T-helper 2 cell (primary cell): ENCODE measurements at regions not wholly inside any gene's neighbourhood (a gene's known extent, or its start where the extent isn't known, plus 50 kb on each side); places are given as distances from the start of the nearest gene placed in this dataset.
"Not testable (repeated sequence)": the region's sequence is repeated elsewhere in the genome, so short reads cannot be mapped to it uniquely, and the experiment has no call there.

Experiments used
- DNase-seq, 5 experiments: peaks; one replicate each; pipeline versions ENCODE4 v3.0.0 to v3.0.0-alpha.2; 2012 to 2022

DNA sequence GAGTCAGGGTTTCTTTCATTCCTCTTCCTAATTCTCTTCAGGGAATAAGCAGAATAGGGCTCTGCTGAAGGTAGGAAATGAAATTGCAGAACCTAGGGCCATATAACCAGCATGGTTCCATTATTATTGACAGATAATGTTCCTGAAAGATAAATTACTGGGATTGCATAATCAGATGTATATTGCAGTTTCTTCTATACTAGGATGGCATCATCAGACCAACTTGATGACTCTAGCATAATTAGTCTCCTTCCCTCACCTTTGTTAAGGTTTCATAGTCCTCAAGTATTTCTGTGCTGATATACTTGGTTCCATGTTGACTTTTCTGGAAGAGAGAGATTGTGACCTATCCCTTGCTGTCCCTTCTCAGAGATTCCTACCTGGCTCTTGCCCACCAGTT, 492.3 kb upstream of the LCORL start:
- no peak for DNase-seq

DNA sequence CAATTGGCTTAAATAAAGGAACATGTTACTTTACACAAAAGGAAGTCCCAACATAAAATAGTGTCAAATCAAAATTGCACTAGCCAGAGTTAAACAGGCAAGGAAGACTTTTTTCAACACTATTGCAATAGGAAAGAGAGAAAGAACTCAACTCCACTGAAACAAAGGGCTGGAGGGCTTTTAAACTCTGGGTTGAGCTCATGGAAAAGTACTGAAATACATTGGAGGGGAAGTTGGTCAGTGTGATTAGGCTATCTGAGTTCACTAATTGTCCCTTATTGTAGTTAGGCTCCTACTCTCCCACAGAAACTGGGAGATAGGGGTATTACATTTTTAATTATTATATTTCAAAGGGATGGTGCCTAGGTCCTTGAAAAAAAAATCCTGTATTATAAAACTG, 491.2 kb upstream of the LCORL start:
- no peak for DNase-seq

DNA sequence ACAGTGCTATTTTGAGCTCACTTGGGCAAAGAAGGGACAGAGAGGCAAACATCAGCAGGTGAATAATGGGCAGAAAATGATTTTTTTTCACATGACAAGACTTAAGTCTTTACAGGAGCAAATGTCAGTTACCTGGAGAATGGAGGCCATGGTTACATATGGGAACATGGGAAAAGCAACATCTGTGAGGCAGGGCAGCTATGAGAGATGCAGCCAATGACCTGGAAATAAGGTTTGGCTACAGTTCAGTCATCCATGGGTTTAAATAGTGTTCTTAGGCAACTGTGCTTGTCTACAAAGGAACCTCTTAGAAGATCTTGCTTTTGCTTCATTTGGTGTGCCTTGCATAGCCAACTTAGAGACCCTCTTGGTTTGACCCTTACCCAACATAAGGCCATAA, 490.2 kb upstream of the LCORL start:
- no peak for DNase-seq

DNA sequence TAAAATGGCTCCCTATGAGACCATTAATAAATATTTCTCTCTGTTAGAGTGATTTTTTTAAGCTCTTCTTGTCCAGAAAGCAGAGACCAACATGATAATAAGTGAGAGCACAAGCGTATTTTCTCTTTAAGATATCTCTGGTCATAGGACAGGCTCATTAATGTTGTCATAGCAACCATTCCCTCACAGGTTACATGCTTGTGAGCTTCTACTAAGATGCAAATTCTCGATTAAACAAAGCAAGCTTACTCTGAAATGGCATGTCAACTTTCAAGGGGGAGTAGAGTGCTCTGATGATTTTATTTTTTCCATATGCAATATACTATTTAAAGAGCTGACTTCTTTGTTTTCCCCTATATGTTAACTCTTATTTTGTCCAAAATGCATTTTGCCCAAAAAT, 487.2 kb upstream of the LCORL start:
- DNase-seq, result no peak

DNA sequence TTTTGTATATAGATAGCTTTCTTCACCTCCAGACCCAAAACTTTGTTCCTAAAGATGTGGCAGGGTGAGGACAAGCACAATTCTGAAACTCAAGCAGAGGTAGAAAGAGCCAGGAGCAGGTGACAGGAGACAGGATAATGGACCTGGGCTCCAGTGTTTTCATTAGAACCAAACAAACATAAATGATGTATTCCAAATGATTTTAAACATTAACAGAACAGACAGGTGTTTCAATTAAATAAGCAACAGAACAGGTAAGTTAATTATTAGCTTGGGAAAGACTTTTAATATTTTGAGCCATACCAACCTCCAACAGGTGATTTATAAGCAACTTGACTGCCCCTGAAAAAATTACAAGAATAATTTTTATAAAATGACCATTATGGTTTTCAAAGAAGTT, 459.4 kb upstream of the LCORL start:
- no peak for DNase-seq

DNA sequence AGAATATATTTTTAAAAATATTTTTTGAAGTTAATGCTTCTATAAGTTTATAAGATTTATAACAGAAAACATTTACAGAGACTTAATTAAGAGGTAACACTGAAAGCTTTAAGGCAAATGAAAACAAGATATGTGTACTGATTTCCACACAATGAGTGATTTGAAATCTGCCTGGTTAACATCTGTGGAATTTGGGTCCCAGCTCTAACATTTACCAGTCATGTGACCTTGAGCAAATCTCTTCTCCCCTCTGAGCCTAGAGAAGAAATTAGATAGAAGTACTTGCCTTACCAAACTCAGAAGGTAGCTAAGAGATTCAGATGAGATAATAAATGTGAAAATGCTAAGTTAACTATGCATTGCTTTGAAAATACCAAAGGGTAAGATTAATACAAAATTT, 458.8 kb upstream of the LCORL start:
- DNase-seq, result no peak

DNA sequence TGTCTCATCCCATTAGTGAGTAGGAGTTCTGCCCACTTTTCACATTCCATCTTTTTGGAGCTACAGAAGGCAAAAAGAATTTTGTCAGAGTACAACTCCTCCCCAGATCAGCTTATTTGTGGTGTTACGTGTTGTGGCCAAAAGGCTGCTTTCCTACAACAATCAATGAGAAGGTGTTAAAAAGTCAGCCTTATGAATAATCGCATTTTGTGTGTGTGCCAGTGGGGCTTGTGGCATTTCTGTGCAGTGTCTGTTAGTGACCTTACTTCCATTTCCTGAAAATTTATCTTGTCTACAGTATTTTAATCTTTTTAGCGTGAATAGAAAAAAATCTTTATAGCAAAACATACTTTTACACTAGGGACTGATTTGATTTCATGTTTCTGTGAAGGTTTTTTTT, 458.3 kb upstream of the LCORL start:
- no peak for DNase-seq

DNA sequence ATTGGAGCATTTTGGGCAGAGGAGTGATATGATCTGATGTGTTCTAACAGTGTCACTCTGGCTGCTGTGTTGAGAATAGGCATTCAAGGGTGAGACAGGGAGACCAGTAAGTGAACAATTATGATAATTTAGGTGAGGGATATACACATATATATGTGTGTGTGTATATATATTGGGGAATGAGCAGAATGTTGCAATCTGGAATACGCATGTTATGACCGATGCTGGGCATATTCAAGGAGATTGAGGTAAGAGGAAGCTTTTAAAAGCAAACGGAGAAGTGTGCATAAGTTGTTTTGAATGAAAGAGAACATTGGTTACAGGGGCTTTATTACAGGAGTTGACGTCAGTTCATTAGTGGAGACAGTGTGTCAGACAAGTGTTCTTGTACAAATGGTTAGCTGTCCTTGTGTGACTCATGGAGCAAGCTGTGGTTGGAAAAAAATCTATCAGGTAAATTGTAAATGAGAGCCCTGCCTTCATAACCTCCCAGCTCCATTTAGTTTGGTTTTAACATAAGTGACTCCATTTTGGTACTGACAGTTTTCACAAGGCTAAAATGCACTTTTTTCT, 442.5 kb upstream of the LCORL start:
- DNase-seq, result no peak

DNA sequence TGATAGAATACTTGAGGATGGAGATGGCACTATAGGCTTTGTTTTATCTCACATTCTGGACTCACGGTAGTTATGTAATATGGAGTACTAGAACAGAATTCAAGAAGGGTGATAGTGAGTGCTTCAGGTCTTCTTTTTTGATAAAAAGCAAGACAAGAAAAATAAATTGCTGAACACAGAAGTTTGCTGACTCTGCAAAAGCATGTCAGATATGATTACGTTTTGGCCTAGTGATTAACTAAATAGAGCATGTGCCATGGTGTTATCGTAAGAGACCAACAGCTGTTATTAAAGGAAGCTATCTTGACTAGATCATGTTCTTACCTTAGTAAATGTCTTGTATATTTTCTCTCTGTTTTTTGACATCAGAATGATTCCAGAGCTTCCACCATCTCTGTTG, 436.9 kb upstream of the LCORL start:
- no peak for DNase-seq

DNA sequence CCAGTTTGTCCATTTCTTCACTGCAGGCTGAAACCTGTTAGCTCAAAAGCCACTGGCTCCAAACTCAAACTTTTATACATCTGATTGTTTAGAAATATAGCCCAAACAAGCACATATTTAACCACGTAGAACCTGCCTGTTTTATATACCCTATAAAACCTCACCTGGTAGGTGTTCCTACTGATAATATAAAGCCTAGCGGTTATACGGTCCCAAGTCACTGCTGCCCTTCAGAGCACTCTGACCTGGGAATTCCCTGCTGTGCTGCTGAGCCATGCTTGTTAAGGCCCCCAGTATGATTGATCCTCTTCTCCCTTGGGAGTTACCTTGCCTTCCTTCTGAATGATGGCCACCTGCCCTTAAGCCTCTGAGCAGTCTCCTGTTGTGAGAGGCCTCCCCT, 432.8 kb upstream of the LCORL start:
- no peak for DNase-seq

DNA sequence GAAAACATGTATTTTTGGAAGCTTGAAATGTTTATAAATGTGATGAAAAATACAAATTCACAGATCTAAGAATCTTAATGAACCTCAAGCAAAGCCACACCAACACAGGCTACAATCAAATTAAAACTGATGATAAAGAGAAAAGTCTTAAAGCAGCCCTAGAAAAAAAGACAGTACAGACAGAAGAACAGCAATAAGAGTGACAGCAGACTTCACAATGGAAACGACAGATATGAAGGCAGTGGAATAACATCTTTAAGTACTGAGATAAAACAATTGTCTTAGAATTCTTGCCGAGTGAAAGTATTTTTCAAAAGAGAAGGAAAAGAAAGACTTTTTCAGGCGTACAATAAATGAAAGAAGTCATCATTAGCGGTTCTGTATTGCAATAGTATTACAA, 423.6 kb upstream of the LCORL start:
- no peak for DNase-seq

DNA sequence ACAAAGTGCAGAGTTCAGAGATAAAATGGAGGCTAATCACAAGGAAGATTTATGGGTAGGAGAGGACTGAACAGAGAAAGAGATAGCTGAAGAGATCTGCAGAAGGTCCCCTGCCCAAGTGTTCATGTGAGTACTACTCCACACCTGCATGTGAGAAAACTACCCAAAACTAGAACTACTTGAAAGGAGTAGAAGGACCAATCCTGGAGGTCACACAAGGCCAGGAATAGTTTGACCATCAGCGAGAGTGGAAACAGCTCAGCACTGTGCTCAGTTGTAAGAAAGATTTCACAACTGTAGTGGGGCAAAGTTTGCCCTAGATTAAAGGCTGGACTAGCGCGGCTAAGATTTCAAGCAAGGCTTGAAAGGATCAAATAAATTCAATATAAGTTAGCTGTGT, 422.7 kb upstream of the LCORL start:
- DNase-seq, result no peak

DNA sequence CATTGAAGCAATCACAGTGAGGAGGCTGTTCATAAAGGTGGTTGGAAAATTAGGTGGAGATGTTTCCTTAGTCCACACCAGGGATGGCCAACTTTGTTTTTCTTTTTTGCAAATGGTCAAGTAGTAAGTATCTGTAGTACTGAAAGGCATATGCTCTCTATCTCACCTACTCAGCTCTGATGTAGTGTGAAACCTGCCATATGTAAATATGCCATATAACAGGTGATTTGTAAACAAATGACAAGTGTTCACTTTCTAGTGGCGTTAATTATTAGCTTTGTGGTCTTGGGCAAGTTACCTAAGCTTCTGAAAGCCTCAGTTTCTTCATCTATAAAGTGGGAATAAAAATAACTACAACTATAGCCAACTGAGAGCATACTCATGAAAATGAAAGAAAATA, 421.4 kb upstream of the LCORL start:
- no peak for DNase-seq

DNA sequence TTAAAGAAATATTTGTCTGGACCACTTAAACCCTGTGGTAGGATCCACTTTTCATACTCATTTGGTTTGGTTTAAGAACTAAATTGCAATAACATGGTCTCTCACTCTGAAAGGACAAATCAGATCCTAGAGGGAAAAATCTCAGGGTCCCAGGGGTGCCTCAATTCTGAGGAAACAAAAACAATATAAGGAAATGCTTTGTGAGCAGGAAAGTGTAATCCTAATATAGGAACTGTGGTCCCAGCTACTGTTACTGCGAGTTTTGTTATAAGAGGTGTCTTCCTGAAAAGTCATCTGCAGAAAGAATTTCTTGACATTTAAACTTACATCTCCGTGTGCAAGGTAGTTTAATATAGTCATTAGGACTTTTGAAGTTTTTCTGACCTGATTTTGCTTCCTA, 420.1 kb upstream of the LCORL start:
- DNase-seq, result no peak

DNA sequence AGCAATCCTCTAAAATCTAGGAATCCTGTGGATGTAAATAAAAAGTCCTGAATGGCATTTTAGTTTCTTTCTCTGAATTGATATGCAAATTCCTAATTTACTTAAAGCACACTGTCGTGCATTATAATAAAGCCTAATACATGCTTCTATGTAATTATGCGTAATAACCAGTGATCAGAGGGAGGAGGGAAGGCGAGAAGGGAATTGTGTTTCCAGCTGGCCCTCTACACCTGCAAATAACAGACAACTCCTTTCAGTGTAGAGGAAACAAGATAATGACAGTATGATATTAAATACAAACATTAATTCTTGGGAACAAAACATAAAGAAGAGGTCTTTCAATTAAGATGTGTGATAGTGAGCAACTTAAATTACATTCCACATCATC, 419.6 kb upstream of the LCORL start:
- no peak for DNase-seq

DNA sequence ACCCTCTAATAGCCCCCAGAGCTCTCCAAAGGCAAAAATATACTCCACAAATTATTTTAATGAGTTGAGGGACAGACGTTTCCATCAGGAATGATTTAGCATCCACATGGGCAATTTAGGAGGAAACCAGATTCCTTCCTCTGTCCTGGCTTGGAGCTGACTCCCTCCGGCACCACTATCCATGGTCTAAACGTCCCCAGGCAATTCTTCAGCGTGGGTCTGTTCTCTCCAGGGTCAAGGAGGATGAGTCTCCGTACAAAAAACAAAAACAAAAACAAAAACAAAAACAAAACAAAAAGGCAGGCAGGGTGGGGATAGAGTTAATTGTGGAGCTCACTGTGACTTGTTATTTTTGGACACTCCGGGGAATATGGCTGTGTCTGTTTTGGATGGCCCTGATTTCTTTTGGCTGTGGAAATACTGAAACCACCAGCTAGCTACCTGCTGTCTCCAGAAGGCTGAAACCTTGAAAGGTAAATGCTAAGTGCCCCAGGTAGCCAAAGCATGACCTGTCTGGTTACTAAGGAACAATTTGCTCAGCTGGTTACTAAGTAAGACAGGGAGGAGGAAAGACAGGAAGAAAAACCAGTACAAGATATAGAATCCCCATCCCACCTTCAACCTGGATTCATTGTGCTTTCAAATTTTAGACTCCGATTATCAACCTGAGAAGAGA, 419.1 kb upstream of the LCORL start:
- no peak for DNase-seq

DNA sequence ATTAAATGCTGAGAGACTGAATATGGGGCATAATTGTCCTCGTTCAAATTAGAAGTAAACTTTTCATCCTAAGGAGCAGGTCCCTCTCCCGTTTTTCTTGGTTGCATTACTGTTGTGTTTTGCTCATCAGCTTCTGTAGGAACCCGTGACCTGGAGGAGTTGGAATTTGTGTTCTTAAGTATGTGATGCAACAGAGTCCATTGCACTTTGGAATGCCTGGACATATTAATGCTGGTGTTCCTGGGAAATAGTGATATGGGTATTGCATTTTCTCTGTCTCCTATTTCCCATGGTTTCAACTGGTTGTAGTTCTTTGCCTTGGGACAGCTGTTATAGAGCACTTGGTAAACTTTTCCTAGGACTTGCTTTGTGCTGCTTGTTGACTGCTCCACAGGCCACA, 417.8 kb upstream of the LCORL start:
- no peak for DNase-seq

DNA sequence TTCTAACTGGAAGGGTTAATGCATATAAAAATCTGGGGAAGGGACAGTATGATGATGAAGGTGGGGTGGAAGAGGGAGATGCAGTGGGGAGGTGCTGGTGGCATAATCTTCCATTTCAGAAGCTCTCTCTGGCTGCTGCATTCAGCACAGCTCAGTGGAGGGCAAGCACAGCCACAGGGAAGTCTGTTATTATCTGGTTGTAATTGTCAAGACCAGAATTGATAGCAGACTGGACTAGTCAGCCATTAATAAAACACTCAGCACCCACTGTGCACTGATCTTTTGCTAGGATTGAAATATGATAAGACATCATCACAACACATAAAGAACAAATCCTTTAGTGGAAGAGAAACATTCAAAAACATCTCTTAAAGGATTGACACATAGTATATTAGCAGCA, 414.2 kb upstream of the LCORL start:
- no peak for DNase-seq

DNA sequence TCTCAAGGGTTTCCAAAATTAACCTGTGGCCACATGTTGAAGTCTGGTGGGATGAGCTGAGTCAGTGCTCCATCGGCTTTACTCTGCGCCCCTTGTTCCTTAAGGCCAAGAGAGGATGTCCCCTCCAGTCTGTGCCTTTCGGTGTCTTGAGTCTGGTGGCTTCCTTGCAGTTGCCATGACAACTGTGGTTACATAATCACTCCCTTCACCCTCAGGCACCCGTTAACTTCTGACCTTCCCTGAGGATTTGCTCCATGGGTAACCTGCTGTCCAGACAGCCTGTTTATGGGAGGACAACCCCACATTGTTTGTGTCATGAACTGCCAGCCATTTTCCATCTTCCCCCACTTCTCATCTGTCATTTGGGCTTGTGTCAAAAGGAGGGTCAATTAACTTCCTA, 401.1 kb upstream of the LCORL start:
- no peak for DNase-seq

DNA sequence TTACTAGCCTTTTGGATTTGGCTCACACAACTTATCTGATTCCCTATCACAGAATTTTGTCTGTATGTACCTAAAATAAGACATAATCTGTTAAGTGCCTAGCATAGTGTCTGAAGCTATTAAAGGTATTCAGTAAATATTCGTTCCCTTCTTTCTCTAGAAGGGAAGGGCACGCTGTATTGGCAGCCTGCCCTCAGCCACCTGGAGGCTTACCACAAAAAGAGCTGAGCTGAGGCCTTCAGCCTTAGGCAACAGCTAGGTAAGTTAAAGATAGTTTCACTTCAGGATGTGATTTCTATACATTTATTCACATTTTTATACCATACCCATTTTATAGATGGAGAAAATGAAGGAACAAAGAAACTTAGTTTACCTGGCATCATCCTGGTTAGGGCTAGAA, 400.0 kb upstream of the LCORL start:
- no peak for DNase-seq

DNA sequence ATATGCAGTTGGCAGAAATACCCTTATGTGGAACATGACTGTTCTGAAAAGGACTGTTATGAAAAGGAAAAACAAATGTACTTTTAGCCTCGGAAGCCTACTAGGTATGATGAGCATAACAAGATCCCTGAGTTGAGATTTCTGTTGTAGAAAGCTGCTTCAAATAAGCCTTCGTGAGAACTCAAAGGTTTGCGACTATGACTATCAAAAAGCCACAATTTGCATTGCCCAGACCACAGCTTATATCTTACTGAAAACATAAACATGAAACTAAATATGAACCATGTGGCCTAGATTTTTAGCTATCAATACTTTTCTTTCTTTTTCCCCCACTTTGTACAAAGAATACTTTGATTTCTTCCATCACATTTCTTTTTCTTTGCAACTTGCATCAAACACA, 398.2 kb upstream of the LCORL start:
- peak in 1 of 5 experiments; percentile 80 for DNase-seq

DNA sequence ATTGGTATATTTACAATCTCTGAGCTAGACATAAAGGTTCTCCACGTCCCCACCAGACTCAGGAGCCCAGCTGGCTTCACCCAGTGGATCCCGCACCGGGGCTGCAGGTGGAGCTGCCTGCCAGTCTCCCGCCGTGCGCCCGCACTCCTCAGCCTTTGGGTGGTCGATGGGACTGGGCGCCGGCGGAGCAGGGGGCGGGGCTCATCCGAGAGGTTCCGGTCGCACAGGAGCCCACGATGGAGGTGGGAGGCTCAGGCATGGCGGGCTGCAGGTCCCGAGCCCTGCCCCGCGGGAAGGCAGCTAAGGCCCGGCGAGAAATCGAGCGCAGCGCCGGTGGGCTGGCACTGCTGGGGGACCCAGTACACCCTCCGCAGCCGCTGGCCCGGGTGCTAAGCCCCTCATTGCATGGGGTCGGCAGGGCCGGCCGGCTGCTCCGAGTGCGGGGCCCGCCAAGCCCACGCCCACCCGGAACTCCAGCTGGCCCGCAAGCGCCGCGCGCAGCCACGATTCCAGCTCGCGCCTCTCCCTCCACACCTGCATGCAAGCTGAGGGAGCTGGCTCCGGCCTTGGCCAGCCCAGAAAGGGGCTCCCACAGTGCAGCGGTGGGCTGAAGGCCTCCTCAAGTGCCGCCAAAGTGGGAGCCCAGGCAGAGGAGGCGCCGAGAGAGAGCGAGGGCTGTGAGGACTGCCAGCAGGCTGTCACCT, 396.8 kb upstream of the LCORL start:
- not testable (repeated sequence) for DNase-seq

DNA sequence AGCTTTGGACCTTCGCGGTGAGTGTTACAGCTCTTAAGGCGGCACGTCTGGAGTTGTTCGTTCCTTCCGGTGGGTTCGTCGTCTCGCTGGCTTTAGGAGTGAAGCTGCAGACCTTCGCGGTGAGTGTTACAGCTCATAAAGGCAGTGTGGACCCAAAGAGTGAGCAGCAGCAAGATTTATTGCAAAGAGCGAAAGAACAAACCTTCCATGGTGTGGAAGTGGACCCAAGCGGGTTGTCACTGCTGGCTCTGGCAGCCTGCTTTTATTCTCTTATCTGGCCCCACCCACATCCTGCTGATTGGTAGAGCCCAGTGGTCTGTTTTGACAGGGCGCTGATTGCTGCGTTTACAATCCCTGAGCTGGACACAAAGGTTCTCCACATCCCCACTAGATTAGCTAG, 396.1 kb upstream of the LCORL start:
- not testable (repeated sequence) for DNase-seq

DNA sequence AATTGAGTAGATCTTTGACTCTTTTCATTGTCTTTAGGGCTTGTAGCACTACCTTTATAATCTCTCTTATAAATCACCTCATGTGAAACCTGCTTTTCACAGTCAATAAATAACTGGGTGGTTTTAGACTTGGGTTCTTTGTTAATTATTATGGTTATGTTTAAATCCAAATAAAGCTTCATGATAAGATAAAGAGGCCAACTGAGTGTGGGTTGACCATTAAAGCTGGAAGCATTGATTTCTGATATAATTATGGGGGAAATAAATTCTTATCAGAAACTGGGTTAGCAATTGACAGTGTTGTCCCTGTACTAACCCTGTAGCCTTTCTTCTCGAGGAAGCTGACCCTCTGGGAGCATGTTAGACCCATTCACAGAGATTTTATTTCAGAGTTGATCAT, 384.7 kb upstream of the LCORL start:
- DNase-seq, result no peak

DNA sequence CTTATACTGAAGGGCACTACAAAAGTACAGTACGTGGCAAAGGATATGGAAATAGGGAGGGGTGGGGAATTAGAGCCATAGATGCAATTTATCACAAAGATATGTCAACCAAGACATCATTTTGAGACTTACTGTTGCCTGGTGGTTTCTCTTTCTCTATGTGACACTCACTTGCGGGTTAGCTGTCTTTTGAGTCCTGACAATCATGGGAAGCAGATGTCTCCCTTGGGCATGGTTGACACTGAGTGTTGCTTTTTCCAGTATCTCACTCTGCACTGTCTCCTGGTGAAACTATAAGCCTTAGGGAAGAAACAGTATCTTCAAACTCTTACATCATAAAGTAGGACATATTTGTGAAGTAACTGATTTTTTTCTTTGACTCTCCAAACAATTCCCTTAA, 383.5 kb upstream of the LCORL start:
- no peak for DNase-seq
